ENCODE measurements at regions not wholly inside any gene's neighbourhood (a gene's known extent, or its start where the extent isn't known, plus 50 kb on each side); places are given as distances from the start of the nearest gene placed in this dataset.
"Not testable (repeated sequence)": the region's sequence is repeated elsewhere in the genome, so short reads cannot be mapped to it uniquely, and the experiment has no call there.

- H3K27ac ChIP-seq (ENCODE audit: low read depth in 1 of 2, low read length in 1 of 2) = no peak overlapping the region
- H3K4me1 ChIP-seq (ENCODE audit: control insufficient read depth in 2 of 2, insufficient read depth in 2 of 2, low read length in 2 of 2) = peaks cover 0 to 3% of the 10 kb centered on the region in 2 donors
- peaks cover 0 to 2% of the 10 kb centered on the region in 2 donors for H3K27me3 ChIP-seq (ENCODE audit: control insufficient read depth in 2 of 2, insufficient read depth in 1 of 2, low read length in 1 of 2)
- no peaks in the 10 kb centered on the region for H3K9me3 ChIP-seq (ENCODE audit: control insufficient read depth in 2 of 2, insufficient read depth in 1 of 2, low read length in 1 of 2)
- WGBS = 77% methylated on average over 5 of the region's 5 CpGs
- no peak overlapping the region for H3K4me3 ChIP-seq (ENCODE audit: low read length in 2 of 2)
- H3K36me3 ChIP-seq (ENCODE audit: control insufficient read depth in 2 of 2, insufficient read depth in 2 of 2, low read length in 1 of 2) = no peaks in the 10 kb centered on the region
- DNase-seq (ENCODE audit: low read depth in 6 of 9, low spot score in 9 of 9) = no peak
These were observed 72.1 kb upstream of the XPA start for GRCh38 chr9:97769208-97769607.

DNA sequence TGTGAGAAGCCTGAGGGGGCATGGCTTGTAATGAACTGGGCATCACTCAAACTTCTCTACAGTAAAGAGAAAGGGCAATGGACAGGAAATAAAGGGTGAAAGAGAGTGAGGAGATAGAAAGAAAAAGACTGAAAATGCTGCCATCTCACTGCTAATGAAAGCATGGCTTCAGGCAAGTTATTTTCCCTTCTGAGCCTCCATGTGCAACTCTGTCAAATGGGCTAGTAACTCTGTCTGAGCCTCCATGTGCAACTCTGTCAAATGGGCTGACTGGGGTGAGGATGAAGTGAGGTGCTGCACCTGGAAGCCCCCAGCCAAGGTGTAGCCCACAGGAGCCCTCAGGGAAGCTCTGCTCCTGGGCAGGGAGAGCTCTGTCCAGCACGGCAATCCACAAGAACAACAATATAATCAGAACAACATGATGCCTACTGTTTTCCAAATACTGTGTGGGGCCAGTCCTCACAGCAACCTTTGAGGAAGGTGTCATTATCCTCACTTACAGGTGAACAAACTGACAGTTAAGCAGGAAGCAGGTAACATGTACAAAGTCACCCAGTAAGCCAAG, 73.8 kb upstream of the XPA start:
- 89% methylated on average over 1 of the region's 1 CpG for WGBS

GRCh38 chr9:97771641-97772040, 74.5 kb upstream of the XPA start:
- H3K27me3 ChIP-seq (ENCODE audit: control insufficient read depth in 2 of 2, insufficient read depth in 1 of 2, low read length in 1 of 2) = peaks cover 0 to 2% of the 10 kb centered on the region in 2 donors
- H3K27ac ChIP-seq (ENCODE audit: low read depth in 1 of 2, low read length in 1 of 2) = no peak overlapping the region
- no peak overlapping the region for H3K4me3 ChIP-seq (ENCODE audit: low read length in 2 of 2)
- H3K9me3 ChIP-seq (ENCODE audit: control insufficient read depth in 2 of 2, insufficient read depth in 1 of 2, low read length in 1 of 2) = no peaks in the 10 kb centered on the region
- no peak for DNase-seq (ENCODE audit: low read depth in 6 of 9, low spot score in 9 of 9)
- H3K4me1 ChIP-seq (ENCODE audit: control insufficient read depth in 2 of 2, insufficient read depth in 2 of 2, low read length in 2 of 2) = peaks cover 0 to 3% of the 10 kb centered on the region in 2 donors
- H3K36me3 ChIP-seq (ENCODE audit: control insufficient read depth in 2 of 2, insufficient read depth in 2 of 2, low read length in 1 of 2) = no peaks in the 10 kb centered on the region
- WGBS = 77% methylated on average over 3 of the region's 3 CpGs

More for the DNA sequence above, 73.8 kb upstream of the XPA start:
- peaks cover 0 to 3% of the 10 kb centered on the region in 2 donors for H3K4me1 ChIP-seq (ENCODE audit: control insufficient read depth in 2 of 2, insufficient read depth in 2 of 2, low read length in 2 of 2)
- peaks cover 0 to 2% of the 10 kb centered on the region in 2 donors for H3K27me3 ChIP-seq (ENCODE audit: control insufficient read depth in 2 of 2, insufficient read depth in 1 of 2, low read length in 1 of 2)
- DNase-seq (ENCODE audit: low read depth in 6 of 9, low spot score in 9 of 9) = no peak
- no peaks in the 10 kb centered on the region for H3K9me3 ChIP-seq (ENCODE audit: control insufficient read depth in 2 of 2, insufficient read depth in 1 of 2, low read length in 1 of 2)
- H3K36me3 ChIP-seq (ENCODE audit: control insufficient read depth in 2 of 2, insufficient read depth in 2 of 2, low read length in 1 of 2) = no peaks in the 10 kb centered on the region
- no peak overlapping the region for H3K4me3 ChIP-seq (ENCODE audit: low read length in 2 of 2)
- H3K27ac ChIP-seq (ENCODE audit: low read depth in 1 of 2, low read length in 1 of 2) = no peak overlapping the region

- no peaks in the 10 kb centered on the region for H3K36me3 ChIP-seq (ENCODE audit: control insufficient read depth in 2 of 2, insufficient read depth in 2 of 2, low read length in 1 of 2)
- peaks cover 0 to 2% of the 10 kb centered on the region in 2 donors for H3K27me3 ChIP-seq (ENCODE audit: control insufficient read depth in 2 of 2, insufficient read depth in 1 of 2, low read length in 1 of 2)
- H3K9me3 ChIP-seq (ENCODE audit: control insufficient read depth in 2 of 2, insufficient read depth in 1 of 2, low read length in 1 of 2) = no peaks in the 10 kb centered on the region
- no peak for DNase-seq (ENCODE audit: low read depth in 6 of 9, low spot score in 9 of 9)
- H3K4me1 ChIP-seq (ENCODE audit: control insufficient read depth in 2 of 2, insufficient read depth in 2 of 2, low read length in 2 of 2) = peaks cover 0 to 3% of the 10 kb centered on the region in 2 donors
- H3K27ac ChIP-seq (ENCODE audit: low read depth in 1 of 2, low read length in 1 of 2) = no peak overlapping the region
- WGBS = 90% methylated on average over 4 of the region's 4 CpGs
- no peak overlapping the region for H3K4me3 ChIP-seq (ENCODE audit: low read length in 2 of 2)
These were observed 75.0 kb upstream of the XPA start for GRCh38 chr9:97772145-97772544.

GRCh38 chr9:97773091-97773490, 76.0 kb upstream of the XPA start:
- peaks cover 0 to 3% of the 10 kb centered on the region in 2 donors for H3K4me1 ChIP-seq (ENCODE audit: control insufficient read depth in 2 of 2, insufficient read depth in 2 of 2, low read length in 2 of 2)
- WGBS = 84% methylated on average over 3 of the region's 3 CpGs
- H3K36me3 ChIP-seq (ENCODE audit: control insufficient read depth in 2 of 2, insufficient read depth in 2 of 2, low read length in 1 of 2) = no peaks in the 10 kb centered on the region
- no peak overlapping the region for H3K4me3 ChIP-seq (ENCODE audit: low read length in 2 of 2)
- peaks cover 0 to 2% of the 10 kb centered on the region in 2 donors for H3K27me3 ChIP-seq (ENCODE audit: control insufficient read depth in 2 of 2, insufficient read depth in 1 of 2, low read length in 1 of 2)
- no peak for DNase-seq (ENCODE audit: low read depth in 6 of 9, low spot score in 9 of 9)
- no peak overlapping the region for H3K27ac ChIP-seq (ENCODE audit: low read depth in 1 of 2, low read length in 1 of 2)
- no peaks in the 10 kb centered on the region for H3K9me3 ChIP-seq (ENCODE audit: control insufficient read depth in 2 of 2, insufficient read depth in 1 of 2, low read length in 1 of 2)

- peaks cover 0 to 2% of the 10 kb centered on the region in 2 donors for H3K27me3 ChIP-seq (ENCODE audit: control insufficient read depth in 2 of 2, insufficient read depth in 1 of 2, low read length in 1 of 2)
- 90% methylated on average over 3 of the region's 3 CpGs for WGBS
- peaks cover 0 to 3% of the 10 kb centered on the region in 2 donors for H3K4me1 ChIP-seq (ENCODE audit: control insufficient read depth in 2 of 2, insufficient read depth in 2 of 2, low read length in 2 of 2)
- H3K27ac ChIP-seq (ENCODE audit: low read depth in 1 of 2, low read length in 1 of 2) = no peak overlapping the region
- H3K36me3 ChIP-seq (ENCODE audit: control insufficient read depth in 2 of 2, insufficient read depth in 2 of 2, low read length in 1 of 2) = no peaks in the 10 kb centered on the region
- H3K9me3 ChIP-seq (ENCODE audit: control insufficient read depth in 2 of 2, insufficient read depth in 1 of 2, low read length in 1 of 2) = no peaks in the 10 kb centered on the region
- no peak for DNase-seq (ENCODE audit: low read depth in 6 of 9, low spot score in 9 of 9)
- no peak overlapping the region for H3K4me3 ChIP-seq (ENCODE audit: low read length in 2 of 2)
These were observed 76.6 kb upstream of the XPA start for GRCh38 chr9:97773723-97774122.

DNA sequence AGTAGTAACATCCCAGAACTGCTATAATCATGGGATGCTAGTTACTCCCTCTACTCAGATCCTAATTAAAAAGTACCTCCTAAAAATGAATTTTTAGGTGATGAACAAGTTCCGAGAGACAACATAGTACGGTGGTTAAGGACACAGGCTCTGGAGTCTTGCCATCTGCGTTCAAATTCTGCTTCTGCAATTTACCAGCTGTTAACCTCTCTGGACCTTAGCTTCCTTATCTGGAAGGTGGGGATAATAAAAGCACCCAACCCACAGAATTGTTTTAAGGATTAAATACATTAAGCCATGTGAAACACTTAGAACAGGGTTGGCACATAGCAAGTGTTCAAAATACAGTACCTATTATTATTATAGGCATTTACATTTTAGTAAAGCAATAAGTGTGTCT, 77.5 kb upstream of the XPA start:
- Histone ChIP-seq H3K36me3 (ENCODE audit: control insufficient read depth in 2 of 2, insufficient read depth in 2 of 2, low read length in 1 of 2) (no peaks in the 10 kb centered on the region), H3K27ac (ENCODE audit: low read depth in 1 of 2, low read length in 1 of 2) (no peak overlapping the region), H3K4me1 (ENCODE audit: control insufficient read depth in 2 of 2, insufficient read depth in 2 of 2, low read length in 2 of 2) (peaks cover 0 to 3% of the 10 kb centered on the region in 2 donors), H3K9me3 (ENCODE audit: control insufficient read depth in 2 of 2, insufficient read depth in 1 of 2, low read length in 1 of 2) (peaks cover 0 to 2% of the 10 kb centered on the region in 2 donors), H3K27me3 (ENCODE audit: control insufficient read depth in 2 of 2, insufficient read depth in 1 of 2, low read length in 1 of 2) (no peaks in the 10 kb centered on the region), H3K4me3 (ENCODE audit: low read length in 2 of 2) (no peak overlapping the region)
- DNase-seq (ENCODE audit: low read depth in 6 of 9, low spot score in 9 of 9) = no peak
- 90% methylated on average over 3 of the region's 3 CpGs for WGBS

DNA sequence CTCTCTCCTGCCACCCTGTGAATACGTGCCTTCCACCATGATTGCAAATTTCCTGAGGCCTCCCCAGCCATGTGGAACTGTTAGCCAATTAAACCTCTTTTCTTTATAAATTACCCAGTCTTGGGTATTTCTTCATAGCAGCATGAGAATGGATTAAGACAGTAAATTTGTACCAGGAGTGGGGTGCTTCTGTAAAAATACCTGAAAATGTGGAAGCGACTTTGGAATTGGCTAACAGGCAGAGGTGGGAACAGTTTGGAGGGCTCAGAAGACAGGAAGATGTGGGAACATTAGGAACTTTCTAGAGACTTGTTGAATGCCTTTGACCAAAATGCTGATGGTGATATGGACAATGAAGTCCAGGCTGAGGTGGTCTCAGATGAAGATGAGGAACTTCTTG, 74.3 kb upstream of the FOXE1 start:
- not testable (repeated sequence) for DNase-seq (ENCODE audit: low read depth in 6 of 9, low spot score in 9 of 9); H3K4me3 ChIP-seq (ENCODE audit: low read length in 2 of 2); H3K27me3 ChIP-seq (ENCODE audit: control insufficient read depth in 2 of 2, insufficient read depth in 1 of 2, low read length in 1 of 2); H3K9me3 ChIP-seq (ENCODE audit: control insufficient read depth in 2 of 2, insufficient read depth in 1 of 2, low read length in 1 of 2); H3K27ac ChIP-seq (ENCODE audit: low read depth in 1 of 2, low read length in 1 of 2); H3K4me1 ChIP-seq (ENCODE audit: control insufficient read depth in 2 of 2, insufficient read depth in 2 of 2, low read length in 2 of 2); H3K36me3 ChIP-seq (ENCODE audit: control insufficient read depth in 2 of 2, insufficient read depth in 2 of 2, low read length in 1 of 2)
- 74% methylated on average over 2 of the region's 2 CpGs for WGBS

GRCh38 chr9:97779608-97780007, 73.4 kb upstream of the FOXE1 start:
- Histone ChIP-seq H3K27me3 (ENCODE audit: control insufficient read depth in 2 of 2, insufficient read depth in 1 of 2, low read length in 1 of 2) (no peaks in the 10 kb centered on the region), H3K4me1 (ENCODE audit: control insufficient read depth in 2 of 2, insufficient read depth in 2 of 2, low read length in 2 of 2) (no peaks in the 10 kb centered on the region), H3K4me3 (ENCODE audit: low read length in 2 of 2) (no peak overlapping the region), H3K27ac (ENCODE audit: low read depth in 1 of 2, low read length in 1 of 2) (no peak overlapping the region), H3K36me3 (ENCODE audit: control insufficient read depth in 2 of 2, insufficient read depth in 2 of 2, low read length in 1 of 2) (no peaks in the 10 kb centered on the region), H3K9me3 (ENCODE audit: control insufficient read depth in 2 of 2, insufficient read depth in 1 of 2, low read length in 1 of 2) (peaks cover 0 to 4% of the 10 kb centered on the region in 2 donors)
- 97% methylated on average over 2 of the region's 2 CpGs for WGBS
- DNase-seq (ENCODE audit: low read depth in 6 of 9, low spot score in 9 of 9) = no peak

All from thymus (tissue), 11 donors.